GM21786 (cell line): ENCODE measurements at regions not wholly inside any gene's neighbourhood (a gene's known extent, or its start where the extent isn't known, plus 50 kb on each side); places are given as distances from the start of the nearest gene placed in this dataset.
"Not testable (repeated sequence)": the region's sequence is repeated elsewhere in the genome, so short reads cannot be mapped to it uniquely, and the experiment has no call there.

Experiments
- ATAC-seq: cut with Tn5 transposase; IDR thresholded peaks from one replicate; pipeline ENCODE4 v1.9.1; 2021; ENCODE audit not compliant: unreplicated experiment

- no peak for ATAC-seq
Observed at GRCh38 chr5:166068547-166069335, 2222.7 kb upstream of the WWC1 start.

- no peak for ATAC-seq
Observed at GRCh38 chr5:166073901-166074581, 2217.4 kb upstream of the WWC1 start.

GRCh38 chr5:166074582-166075481 lies 2216.6 kb upstream of the WWC1 start:
- no peak for ATAC-seq

GRCh38 chr5:166083183-166083959 lies 2208.1 kb upstream of the WWC1 start:
- ATAC-seq: no peak

GRCh38 chr5:166086568-166086967 lies 2204.9 kb upstream of the WWC1 start:
- ATAC-seq: no peak

DNA sequence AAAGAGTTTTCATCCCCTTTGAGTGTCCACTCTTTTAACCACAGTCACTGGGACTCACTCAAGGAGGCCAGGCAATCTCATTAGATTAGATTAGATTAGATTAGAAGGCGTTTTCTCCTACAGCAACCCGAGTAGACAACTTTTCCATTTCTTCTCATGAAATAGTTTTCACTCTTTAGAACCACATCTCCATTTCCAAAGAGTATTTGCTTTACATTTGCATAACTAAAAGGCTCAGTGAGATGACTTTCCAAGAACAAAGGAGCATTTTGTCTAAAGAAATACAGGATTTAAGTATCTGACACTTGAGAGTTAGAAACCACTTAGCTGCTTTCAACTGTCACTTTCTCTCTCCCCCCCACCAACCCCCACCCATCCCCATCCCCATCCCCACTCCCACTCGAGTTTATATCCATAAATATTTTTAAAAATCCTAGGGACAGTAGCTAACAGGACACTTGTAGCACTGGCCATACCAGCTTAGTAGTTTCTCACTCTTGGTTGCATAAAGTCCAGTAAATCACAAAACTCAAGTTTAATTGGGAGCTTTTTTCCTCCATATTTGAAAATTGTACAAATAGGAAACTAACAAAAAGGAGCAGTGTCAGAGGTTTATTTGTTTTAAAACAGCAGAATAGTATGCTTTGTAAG lies 2202.9 kb upstream of the WWC1 start:
- ATAC-seq: no peak

- no peak for ATAC-seq
Observed at GRCh38 chr5:166091931-166092330, 2199.5 kb upstream of the WWC1 start.

- no peak for ATAC-seq
Observed at GRCh38 chr5:166093312-166093711, 2198.1 kb upstream of the WWC1 start.

DNA sequence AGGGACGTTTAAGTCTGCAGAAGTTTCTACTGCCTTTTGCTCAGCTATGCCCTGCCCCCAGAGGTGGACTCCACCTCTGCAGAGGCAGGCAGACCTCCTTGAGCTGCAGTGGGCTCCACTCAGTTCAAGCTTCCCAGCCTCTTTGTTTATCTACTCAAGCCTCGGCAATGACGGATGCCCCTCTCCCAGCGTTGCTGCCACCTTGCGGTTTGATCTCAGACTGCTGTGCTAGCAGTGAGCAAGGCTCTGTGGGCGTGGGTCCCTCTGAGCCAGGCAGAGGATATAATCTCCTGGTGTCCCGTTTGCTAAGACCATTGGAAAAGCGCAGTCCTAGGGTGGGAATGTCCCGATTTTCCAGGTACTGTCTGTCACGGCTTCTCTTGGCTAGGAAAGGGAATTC lies 2188.5 kb upstream of the WWC1 start:
- ATAC-seq: no peak

GRCh38 chr5:166111021-166111420 lies 2180.4 kb upstream of the WWC1 start:
- ATAC-seq: no peak

GRCh38 chr5:166117072-166118066 lies 2174.1 kb upstream of the WWC1 start:
- ATAC-seq: no peak

DNA sequence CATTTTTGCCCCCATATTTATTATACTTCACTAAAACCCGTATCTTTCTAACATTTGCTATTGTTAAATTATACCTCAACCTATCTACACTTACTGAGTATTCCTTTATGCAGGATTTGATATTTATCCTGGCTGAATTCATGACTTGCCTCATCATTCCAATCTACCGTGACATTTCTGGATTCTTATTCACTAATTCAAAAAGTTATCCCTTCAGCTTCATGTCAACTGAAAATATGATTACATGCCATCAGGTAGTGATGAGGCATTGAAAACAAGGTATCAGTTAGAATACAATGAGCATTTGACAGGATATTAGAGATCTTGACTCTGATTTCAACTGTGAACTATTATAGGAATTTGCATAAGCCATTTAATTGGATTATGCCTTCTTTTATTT lies 2171.9 kb upstream of the WWC1 start:
- ATAC-seq: no peak

DNA sequence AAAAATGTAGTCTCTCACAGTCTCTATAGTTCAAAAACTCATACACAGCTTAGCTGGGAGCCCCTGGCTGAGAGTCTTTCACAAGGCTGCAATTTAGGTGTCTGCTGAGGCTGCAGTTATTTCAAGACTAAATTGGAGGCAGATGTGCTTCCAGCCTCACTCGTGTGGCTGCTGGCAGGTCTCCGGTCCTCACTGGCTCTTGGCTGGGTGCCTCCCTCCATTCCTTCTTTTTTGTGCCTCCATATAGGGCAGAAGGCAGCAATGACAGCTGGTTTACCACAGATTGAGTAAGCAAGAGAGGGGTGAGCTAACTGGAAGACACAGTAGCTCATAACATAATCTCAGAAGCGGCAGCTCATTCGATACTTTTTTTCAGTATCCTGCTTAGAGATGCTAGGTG lies 2167.7 kb upstream of the WWC1 start:
- ATAC-seq: no peak

DNA sequence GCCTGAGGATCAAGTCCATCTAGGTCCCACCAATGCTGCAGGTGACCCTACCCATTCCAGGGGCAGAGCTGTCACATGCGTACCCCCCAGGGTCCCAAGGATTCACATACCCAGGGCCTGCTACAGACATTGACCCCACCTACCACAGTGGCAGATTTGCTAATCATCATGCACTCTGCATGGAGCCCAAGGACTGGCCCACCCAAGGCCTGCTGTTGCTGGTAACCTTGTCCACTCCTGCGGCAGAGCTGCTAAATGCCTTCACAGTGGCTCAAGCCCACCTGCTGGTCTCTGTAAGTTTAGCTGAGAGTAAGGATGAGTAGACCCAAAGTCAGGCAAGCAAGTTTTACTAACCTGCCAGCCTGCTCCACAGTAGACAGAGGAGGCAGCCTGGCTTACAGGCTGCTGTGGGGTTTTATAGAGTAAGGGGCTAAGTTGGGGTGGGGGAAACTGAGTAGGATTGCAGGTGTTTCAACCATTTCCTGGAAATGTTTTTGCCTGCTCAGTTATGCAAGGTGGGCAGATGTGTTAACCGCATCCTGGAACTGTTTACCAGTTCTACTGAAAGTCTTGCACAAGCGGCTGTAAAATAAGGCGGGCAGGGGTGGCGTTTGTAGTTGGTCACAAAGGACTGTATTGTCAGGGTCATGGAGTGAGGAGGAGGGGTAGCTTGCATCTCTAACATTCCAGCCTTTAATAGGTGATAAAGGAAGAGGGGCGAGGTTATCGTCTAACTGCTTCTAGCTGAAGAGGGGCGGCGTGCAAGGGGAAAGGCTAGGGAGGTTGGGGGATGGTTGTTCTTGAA lies 2163.5 kb upstream of the WWC1 start:
- no peak for ATAC-seq

DNA sequence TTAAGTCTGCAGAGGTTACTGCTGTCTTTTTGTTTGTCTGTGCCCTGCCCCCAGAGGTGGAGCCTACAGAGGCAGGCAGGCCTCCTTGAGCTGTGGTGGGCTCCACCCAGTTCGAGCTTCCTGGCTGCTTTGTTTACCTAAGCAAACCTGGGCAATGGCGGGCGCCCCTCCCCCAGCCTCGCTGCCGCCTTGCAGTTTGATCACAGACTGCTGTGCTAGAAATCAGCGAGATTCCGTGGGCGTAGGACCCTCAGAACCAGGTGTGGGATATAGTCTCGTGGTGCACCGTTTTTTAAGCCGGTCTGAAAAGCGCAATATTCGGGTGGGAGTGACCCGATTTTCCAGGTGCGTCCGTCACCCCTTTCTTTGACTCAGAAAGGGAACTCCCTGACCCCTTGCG lies 2146.3 kb upstream of the WWC1 start:
- ATAC-seq: not testable (repeated sequence)

DNA sequence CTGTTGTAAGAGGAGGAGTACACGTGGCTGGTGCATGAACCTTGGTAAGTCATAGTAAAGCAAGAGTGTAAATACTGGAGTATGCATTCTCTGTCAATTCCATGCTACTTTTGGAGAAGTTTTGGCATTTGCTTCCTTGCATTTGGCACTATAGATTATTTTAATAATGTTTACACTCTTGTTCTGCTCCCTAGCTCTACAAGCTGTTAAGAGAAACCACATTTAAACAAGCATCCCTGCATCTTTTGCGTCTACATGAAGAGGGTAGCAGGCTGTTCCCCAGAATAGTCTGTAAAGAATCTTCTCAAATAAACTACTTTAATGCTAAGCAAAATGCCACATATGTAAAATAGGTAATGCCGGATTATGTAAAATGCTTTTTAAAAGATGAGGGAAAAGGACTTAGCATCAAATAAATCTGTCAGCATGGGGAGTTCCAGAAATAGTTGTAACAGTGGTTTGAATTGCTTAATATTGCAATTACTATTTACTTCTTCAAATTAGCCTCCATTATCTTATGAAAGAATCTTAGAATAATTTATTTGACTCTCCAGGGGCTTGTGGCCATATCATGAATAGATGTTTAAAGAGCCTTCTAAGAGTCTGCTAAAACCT lies 2127.3 kb upstream of the WWC1 start:
- ATAC-seq: no peak

GRCh38 chr5:166165596-166165995 lies 2125.8 kb upstream of the WWC1 start:
- no peak for ATAC-seq

DNA sequence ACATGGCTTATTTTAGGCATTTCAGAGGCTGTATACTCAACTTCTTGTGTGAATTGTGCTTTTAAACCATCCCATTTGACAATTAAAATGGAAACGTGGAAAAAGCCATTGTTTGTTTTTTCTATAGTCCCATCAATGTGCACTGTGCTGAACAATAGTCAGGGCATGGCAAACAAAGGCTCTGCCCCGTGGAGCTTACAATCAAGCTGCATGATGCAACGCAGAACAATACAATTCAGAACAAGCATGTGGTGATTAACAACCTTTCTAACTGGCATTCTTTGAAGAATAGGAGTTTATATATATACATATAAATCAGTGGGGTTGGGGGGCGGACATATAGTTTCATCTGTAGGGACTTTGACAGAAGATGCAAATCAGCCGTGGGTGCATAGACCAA lies 2125.4 kb upstream of the WWC1 start:
- no peak for ATAC-seq
